ENCODE measurements at regions not wholly inside any gene's neighbourhood (a gene's known extent, or its start where the extent isn't known, plus 50 kb on each side); places are given as distances from the start of the nearest gene placed in this dataset.

- Histone ChIP-seq H3K36me3 (no peaks in the 10 kb centered on the region), H3K9me3 (no peaks in the 10 kb centered on the region), H3K4me3 (no peak overlapping the region), H3K27me3 (peaks cover 0 to 28% of the 10 kb centered on the region in 2 donors), H3K27ac (no peak overlapping the region), H3K4me1 (no peaks in the 10 kb centered on the region)
- TF ChIP-seq POLR2A (IDR thresholded peaks at IDR 0.05), result no peak
- TF ChIP-seq, protein P1, sequence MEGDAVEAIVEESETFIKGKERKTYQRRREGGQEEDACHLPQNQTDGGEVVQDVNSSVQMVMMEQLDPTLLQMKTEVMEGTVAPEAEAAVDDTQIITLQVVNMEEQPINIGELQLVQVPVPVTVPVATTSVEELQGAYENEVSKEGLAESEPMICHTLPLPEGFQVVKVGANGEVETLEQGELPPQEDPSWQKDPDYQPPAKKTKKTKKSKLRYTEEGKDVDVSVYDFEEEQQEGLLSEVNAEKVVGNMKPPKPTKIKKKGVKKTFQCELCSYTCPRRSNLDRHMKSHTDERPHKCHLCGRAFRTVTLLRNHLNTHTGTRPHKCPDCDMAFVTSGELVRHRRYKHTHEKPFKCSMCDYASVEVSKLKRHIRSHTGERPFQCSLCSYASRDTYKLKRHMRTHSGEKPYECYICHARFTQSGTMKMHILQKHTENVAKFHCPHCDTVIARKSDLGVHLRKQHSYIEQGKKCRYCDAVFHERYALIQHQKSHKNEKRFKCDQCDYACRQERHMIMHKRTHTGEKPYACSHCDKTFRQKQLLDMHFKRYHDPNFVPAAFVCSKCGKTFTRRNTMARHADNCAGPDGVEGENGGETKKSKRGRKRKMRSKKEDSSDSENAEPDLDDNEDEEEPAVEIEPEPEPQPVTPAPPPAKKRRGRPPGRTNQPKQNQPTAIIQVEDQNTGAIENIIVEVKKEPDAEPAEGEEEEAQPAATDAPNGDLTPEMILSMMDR (IDR thresholded peaks at IDR 0.05), result no peak
- no peak for TF ChIP-seq POLR2AphosphoS5 (IDR thresholded peaks at IDR 0.05)
- intact Hi-C loops (cut with DNase I; ENCODE audit: low total_unique reads), result no loop called here
- no peak for DNase-seq (ENCODE audit: low spot score in 2 of 2)
Observed at GRCh38 chr6:793261-793660, 100.3 kb upstream of the EXOC2 start.

DNA sequence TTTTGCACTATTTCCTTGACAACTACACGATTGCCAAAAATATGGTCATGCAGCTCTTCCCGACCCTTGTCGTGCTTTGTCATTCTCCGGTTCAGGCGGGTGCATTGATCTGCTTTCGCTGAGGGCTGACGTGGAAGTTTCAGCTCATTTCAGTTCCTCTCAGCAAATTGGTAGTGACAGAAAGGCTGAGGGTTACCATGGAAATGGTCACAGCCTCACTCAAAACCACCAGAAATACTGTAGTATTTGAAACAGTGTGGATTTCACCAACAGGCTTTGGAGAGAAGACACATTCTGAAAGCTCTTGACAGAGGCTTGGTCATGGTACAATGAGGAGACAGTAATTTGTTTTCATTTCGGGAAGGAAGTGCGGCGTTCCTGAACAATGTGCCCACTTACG, 99.7 kb upstream of the EXOC2 start:
- intact Hi-C loops (cut with DNase I; ENCODE audit: low total_unique reads), result no loop called here
- Histone ChIP-seq H3K4me1 (no peaks in the 10 kb centered on the region), H3K36me3 (no peaks in the 10 kb centered on the region), H3K4me3 (no peak overlapping the region), H3K9me3 (no peaks in the 10 kb centered on the region), H3K27me3 (peaks cover 0 to 28% of the 10 kb centered on the region in 2 donors), H3K27ac (no peak overlapping the region)
- no peak for TF ChIP-seq POLR2AphosphoS5 (IDR thresholded peaks at IDR 0.05)
- TF ChIP-seq POLR2A (IDR thresholded peaks at IDR 0.05), result no peak
- TF ChIP-seq, protein P1 (IDR thresholded peaks at IDR 0.05), result no peak
- no peak for DNase-seq (ENCODE audit: low spot score in 2 of 2)

GRCh38 chr6:788058-788457, 95.1 kb upstream of the EXOC2 start:
- intact Hi-C loops (cut with DNase I; ENCODE audit: low total_unique reads), result no loop called here
- no peak for DNase-seq (ENCODE audit: low spot score in 2 of 2)
- H3K9me3 ChIP-seq, result no peaks in the 10 kb centered on the region

GRCh38 chr6:786946-787763, 94.2 kb upstream of the EXOC2 start:
- DNase-seq (ENCODE audit: low spot score in 2 of 2), result no peak
- Histone ChIP-seq H3K27me3 (peaks cover 0 to 5% of the 10 kb centered on the region in 2 donors), H3K4me1 (no peaks in the 10 kb centered on the region), H3K4me3 (no peak overlapping the region), H3K27ac (no peak overlapping the region), H3K9me3 (no peaks in the 10 kb centered on the region), H3K36me3 (no peaks in the 10 kb centered on the region)
- intact Hi-C loops (cut with DNase I; ENCODE audit: low total_unique reads), result no loop called here
- TF ChIP-seq POLR2A (IDR thresholded peaks at IDR 0.05) (no peak), POLR2AphosphoS5 (IDR thresholded peaks at IDR 0.05) (no peak)
- TF ChIP-seq, protein P1 (IDR thresholded peaks at IDR 0.05), result peak in 1 of 3 donors; percentile 37

More at GRCh38 chr6:788058-788457, 95.1 kb upstream of the EXOC2 start:
- H3K4me1 ChIP-seq, result no peaks in the 10 kb centered on the region
- H3K36me3 ChIP-seq, result no peaks in the 10 kb centered on the region
- H3K27me3 ChIP-seq, result peaks cover 0 to 14% of the 10 kb centered on the region in 2 donors
- no peak overlapping the region for H3K4me3 ChIP-seq
- H3K27ac ChIP-seq, result no peak overlapping the region
- TF ChIP-seq POLR2A (IDR thresholded peaks at IDR 0.05) (no peak), POLR2AphosphoS5 (IDR thresholded peaks at IDR 0.05) (no peak)
- TF ChIP-seq, protein P1 (IDR thresholded peaks at IDR 0.05), result no peak

GRCh38 chr6:783966-784735, 91.2 kb upstream of the EXOC2 start:
- intact Hi-C loops (cut with DNase I; ENCODE audit: low total_unique reads), result no loop called here
- H3K27me3 ChIP-seq, result no peaks in the 10 kb centered on the region
- no peak overlapping the region for H3K27ac ChIP-seq
- TF ChIP-seq, protein P1 (IDR thresholded peaks at IDR 0.05), result no peak
- TF ChIP-seq POLR2AphosphoS5 (IDR thresholded peaks at IDR 0.05), result no peak
- TF ChIP-seq POLR2A (IDR thresholded peaks at IDR 0.05), result no peak
- DNase-seq (ENCODE audit: low spot score in 2 of 2), result no peak
- H3K4me3 ChIP-seq, result no peak overlapping the region
- H3K9me3 ChIP-seq, result no peaks in the 10 kb centered on the region
- no peaks in the 10 kb centered on the region for H3K36me3 ChIP-seq
- H3K4me1 ChIP-seq, result no peaks in the 10 kb centered on the region

All from breast epithelium (tissue), 4 donors.